IgD-negative memory B cell (primary cell): ENCODE measurements at regions not wholly inside any gene's neighbourhood (a gene's known extent, or its start where the extent isn't known, plus 50 kb on each side); places are given as distances from the start of the nearest gene placed in this dataset.
"Not testable (repeated sequence)": the region's sequence is repeated elsewhere in the genome, so short reads cannot be mapped to it uniquely, and the experiment has no call there.

Experiments
- H3K27ac Mint-ChIP-seq, 3 donors: one replicate each; pipeline ENCODE4 v1.8.0; 2020 to 2022; ENCODE audit warnings: mild to moderate bottlenecking in 3 of 3, mixed read lengths in 3 of 3, moderate library complexity in 1 of 3
- H3K27me3 Mint-ChIP-seq: one replicate; pipeline ENCODE4 v1.8.0; 2021; ENCODE audit warnings: mixed read lengths
- H3K36me3 Mint-ChIP-seq: one replicate; pipeline ENCODE4 v1.8.0; 2020; ENCODE audit warnings: mild to moderate bottlenecking, mixed read lengths
- H3K4me1 Mint-ChIP-seq, 3 donors: one replicate each; pipeline ENCODE4 v1.8.0; 2020 to 2022; ENCODE audit warnings: mixed read lengths in 3 of 3, mild to moderate bottlenecking in 1 of 3
- H3K4me3 Mint-ChIP-seq, 4 donors: one replicate each; pipeline ENCODE4 v1.8.0; 2020 to 2022; ENCODE audit warnings: mild to moderate bottlenecking in 4 of 4, mixed read lengths in 4 of 4, moderate library complexity in 3 of 4
- H3K9me3 Mint-ChIP-seq, 3 donors: one replicate each; pipeline ENCODE4 v1.8.0; 2020 to 2021; ENCODE audit warnings: mixed read lengths in 3 of 3, mild to moderate bottlenecking in 1 of 3

GRCh38 chr1:191398551-191398950 lies 759.7 kb upstream of the RGS18 start:
- Mint-ChIP-seq H3K9me3 (peaks cover 0 to 18% (median 14%) of the 10 kb centered on the region in 3 donors), H3K27me3 (no peaks in the 10 kb centered on the region), H3K27ac (no peak overlapping the region), H3K4me3 (no peak overlapping the region), H3K36me3 (no peaks in the 10 kb centered on the region), H3K4me1 (no peaks in the 10 kb centered on the region)

- H3K4me1 Mint-ChIP-seq: no peaks in the 10 kb centered on the region
- H3K27ac Mint-ChIP-seq: no peak overlapping the region
- no peak overlapping the region for H3K4me3 Mint-ChIP-seq
These were observed 752.8 kb upstream of the RGS18 start for GRCh38 chr1:191405417-191405816.

GRCh38 chr1:191414981-191415640 lies 743.2 kb upstream of the RGS18 start:
- Mint-ChIP-seq H3K4me1 (no peaks in the 10 kb centered on the region), H3K27me3 (no peaks in the 10 kb centered on the region), H3K36me3 (no peaks in the 10 kb centered on the region), H3K27ac (no peak overlapping the region), H3K9me3 (peaks cover 0 to 3% (median 1%) of the 10 kb centered on the region in 3 donors), H3K4me3 (no peak overlapping the region)

More at GRCh38 chr1:191405417-191405816, 752.8 kb upstream of the RGS18 start:
- Mint-ChIP-seq H3K36me3 (peaks cover 1% of the 10 kb centered on the region), H3K27me3 (no peaks in the 10 kb centered on the region), H3K9me3 (peaks cover 0 to 2% (median 1%) of the 10 kb centered on the region in 3 donors)

GRCh38 chr1:191419842-191420241 lies 738.4 kb upstream of the RGS18 start:
- H3K4me3 Mint-ChIP-seq: no peak overlapping the region
- no peaks in the 10 kb centered on the region for H3K27me3 Mint-ChIP-seq
- H3K9me3 Mint-ChIP-seq: peaks cover 0 to 4% (median 1%) of the 10 kb centered on the region in 3 donors
- H3K27ac Mint-ChIP-seq: no peak overlapping the region
- H3K4me1 Mint-ChIP-seq: no peaks in the 10 kb centered on the region
- H3K36me3 Mint-ChIP-seq: no peaks in the 10 kb centered on the region

- H3K27ac Mint-ChIP-seq: no peak overlapping the region
- no peak overlapping the region for H3K4me3 Mint-ChIP-seq
- H3K4me1 Mint-ChIP-seq: no peaks in the 10 kb centered on the region
- H3K27me3 Mint-ChIP-seq: no peaks in the 10 kb centered on the region
- H3K36me3 Mint-ChIP-seq: no peaks in the 10 kb centered on the region
- peaks cover 0 to 6% (median 5%) of the 10 kb centered on the region in 3 donors for H3K9me3 Mint-ChIP-seq
These were observed 730.7 kb upstream of the RGS18 start for GRCh38 chr1:191427593-191427992.

- no peaks in the 10 kb centered on the region for H3K4me1 Mint-ChIP-seq
- peaks cover 4 to 14% (median 7%) of the 10 kb centered on the region in 3 donors for H3K9me3 Mint-ChIP-seq
- H3K4me3 Mint-ChIP-seq: no peak overlapping the region
- peaks cover 2% of the 10 kb centered on the region for H3K36me3 Mint-ChIP-seq
- H3K27ac Mint-ChIP-seq: no peak overlapping the region
- H3K27me3 Mint-ChIP-seq: no peaks in the 10 kb centered on the region
These were observed 725.4 kb upstream of the RGS18 start for GRCh38 chr1:191432817-191433216.

GRCh38 chr1:191438979-191439378 lies 719.3 kb upstream of the RGS18 start:
- Mint-ChIP-seq H3K36me3 (no peaks in the 10 kb centered on the region), H3K27ac (no peak overlapping the region), H3K4me3 (no peak overlapping the region), H3K27me3 (no peaks in the 10 kb centered on the region), H3K4me1 (peaks cover 0 to 1% (median 0%) of the 10 kb centered on the region in 3 donors), H3K9me3 (peaks cover 6 to 22% (median 9%) of the 10 kb centered on the region in 3 donors)

GRCh38 chr1:191448279-191448678 lies 710.0 kb upstream of the RGS18 start:
- H3K36me3 Mint-ChIP-seq, H3K4me1 Mint-ChIP-seq, H3K4me3 Mint-ChIP-seq, H3K27ac Mint-ChIP-seq, H3K9me3 Mint-ChIP-seq, H3K27me3 Mint-ChIP-seq: not testable (repeated sequence)

GRCh38 chr1:191452586-191452985 lies 705.7 kb upstream of the RGS18 start:
- Mint-ChIP-seq H3K27ac (no peak overlapping the region), H3K27me3 (no peaks in the 10 kb centered on the region), H3K4me3 (no peak overlapping the region)

GRCh38 chr1:191453487-191453886 lies 704.8 kb upstream of the RGS18 start:
- Mint-ChIP-seq H3K4me3 (no peak overlapping the region), H3K27me3 (no peaks in the 10 kb centered on the region), H3K27ac (no peak overlapping the region), H3K4me1 (no peaks in the 10 kb centered on the region), H3K36me3 (no peaks in the 10 kb centered on the region), H3K9me3 (peaks cover 2 to 4% (median 3%) of the 10 kb centered on the region in 3 donors)

More at GRCh38 chr1:191452586-191452985, 705.7 kb upstream of the RGS18 start:
- Mint-ChIP-seq H3K36me3 (no peaks in the 10 kb centered on the region), H3K4me1 (no peaks in the 10 kb centered on the region), H3K9me3 (peaks cover 2 to 4% (median 3%) of the 10 kb centered on the region in 3 donors)

GRCh38 chr1:191457889-191458288 lies 700.4 kb upstream of the RGS18 start:
- Mint-ChIP-seq H3K27me3 (no peaks in the 10 kb centered on the region), H3K9me3 (peaks cover 3 to 4% (median 4%) of the 10 kb centered on the region in 3 donors), H3K27ac (no peak overlapping the region), H3K4me3 (no peak overlapping the region), H3K36me3 (no peaks in the 10 kb centered on the region), H3K4me1 (no peaks in the 10 kb centered on the region)

GRCh38 chr1:191460234-191460633 lies 698.0 kb upstream of the RGS18 start:
- H3K27ac Mint-ChIP-seq: no peak overlapping the region
- H3K4me1 Mint-ChIP-seq: no peaks in the 10 kb centered on the region
- H3K9me3 Mint-ChIP-seq: peaks cover 3 to 4% (median 4%) of the 10 kb centered on the region in 3 donors
- H3K36me3 Mint-ChIP-seq: no peaks in the 10 kb centered on the region
- H3K4me3 Mint-ChIP-seq: no peak overlapping the region
- H3K27me3 Mint-ChIP-seq: no peaks in the 10 kb centered on the region

GRCh38 chr1:191483988-191484387 lies 674.3 kb upstream of the RGS18 start:
- Mint-ChIP-seq H3K27me3 (no peaks in the 10 kb centered on the region), H3K4me1 (no peaks in the 10 kb centered on the region), H3K9me3 (peaks cover 0 to 5% (median 4%) of the 10 kb centered on the region in 3 donors), H3K36me3 (no peaks in the 10 kb centered on the region), H3K4me3 (no peak overlapping the region), H3K27ac (no peak overlapping the region)

- H3K4me1 Mint-ChIP-seq: no peaks in the 10 kb centered on the region
- H3K9me3 Mint-ChIP-seq: peaks cover 1 to 13% (median 2%) of the 10 kb centered on the region in 3 donors
- no peak overlapping the region for H3K4me3 Mint-ChIP-seq
These were observed 668.0 kb upstream of the RGS18 start for GRCh38 chr1:191490303-191490702.

GRCh38 chr1:191495040-191495439 lies 663.2 kb upstream of the RGS18 start:
- H3K9me3 Mint-ChIP-seq: peaks cover 1 to 6% (median 3%) of the 10 kb centered on the region in 3 donors
- H3K27ac Mint-ChIP-seq: no peak overlapping the region
- H3K36me3 Mint-ChIP-seq: no peaks in the 10 kb centered on the region
- H3K4me3 Mint-ChIP-seq: no peak overlapping the region
- no peaks in the 10 kb centered on the region for H3K4me1 Mint-ChIP-seq
- H3K27me3 Mint-ChIP-seq: no peaks in the 10 kb centered on the region

More at GRCh38 chr1:191490303-191490702, 668.0 kb upstream of the RGS18 start:
- Mint-ChIP-seq H3K27ac (no peak overlapping the region), H3K27me3 (no peaks in the 10 kb centered on the region), H3K36me3 (no peaks in the 10 kb centered on the region)

GRCh38 chr1:191498318-191498717 lies 659.9 kb upstream of the RGS18 start:
- no peaks in the 10 kb centered on the region for H3K36me3 Mint-ChIP-seq
- no peaks in the 10 kb centered on the region for H3K27me3 Mint-ChIP-seq
- H3K9me3 Mint-ChIP-seq: peaks cover 0 to 4% (median 0%) of the 10 kb centered on the region in 3 donors
- H3K4me3 Mint-ChIP-seq: no peak overlapping the region
- H3K4me1 Mint-ChIP-seq: no peaks in the 10 kb centered on the region
- no peak overlapping the region for H3K27ac Mint-ChIP-seq
